HepG2 (cell line): ENCODE measurements at regions not wholly inside any gene's neighbourhood (a gene's known extent, or its start where the extent isn't known, plus 50 kb on each side); places are given as distances from the start of the nearest gene placed in this dataset.

Experiments used
- ATAC-seq: fragments of 200-7000 bp; cut with Tn5 transposase; 3 replicates; pipeline ENCODE4 v1.9.1; 2020; ENCODE audit warnings: mild to moderate bottlenecking, moderate library complexity
- BruUV-seq: library from RNA; stranded (reverse); fragments of 400-500 nt; replicated peaks from 2 replicates; lab custom pipeline; 2021; lab: Mats Ljungman, UMichigan
- CTCF ChIA-PET: fragments of 300-600 bp; formaldehyde crosslinking; extraction: SDS; loops from one replicate; lab custom pipeline; 2021; ENCODE audit warnings: low total read pairs, inconsistent platforms, low intra/inter-chr PET ratio; lab: Yijun Ruan, JAX
- POLR2A ChIA-PET: fragments of 350-600 bp; sonication (Branson Sonifier 250); formaldehyde crosslinking; loops from one replicate; lab custom pipeline; 2020; ENCODE audit warnings: antibody characterized with exemption, inconsistent platforms; lab: Yijun Ruan, JAX
- DNase-seq: peaks from one replicate; pipeline ENCODE4 v3.0.0-alpha.2; 2015; ENCODE audit warnings: low spot score
- FAIRE-seq: peaks from 3 replicates; lab custom pipeline; 2011; peaks lifted over from hg19 to GRCh38; lab: Jason Lieb, UNC
- H2AFZ ChIP-seq: one replicate; pipeline ENCODE4 v1.6.1; 2011; ENCODE audit warnings: low read length, inconsistent platforms
- H3K27ac ChIP-seq: fragments of 300-600 bp; 3 replicates; pipeline ENCODE4 v1.8.0; 2011; ENCODE audit warnings: mixed run types, mild to moderate bottlenecking, mixed read lengths, low read length, inconsistent platforms; ENCODE audit not compliant: insufficient read depth; ENCODE audit errors: extremely low read length
- H3K27me3 ChIP-seq, 2 experiments: fragments of 200-600 bp in 1 of 2; 2 replicates in 1 of 2; 3 replicates in 1 of 2; pipeline versions ENCODE4 v1.6.0 to v1.8.0; 2011; ENCODE audit warnings: low read length in 2 of 2, mild to moderate bottlenecking in 2 of 2, moderate library complexity in 2 of 2, inconsistent platforms in 1 of 2; ENCODE audit not compliant: insufficient read depth in 2 of 2, control insufficient read depth in 1 of 2
- H3K36me3 ChIP-seq, 2 experiments: fragments of 200-600 bp in 1 of 2; replicated peaks in 1 of 2; 2 replicates in 1 of 2; 3 replicates in 1 of 2; pipeline versions ENCODE4 v1.5.1 to v1.8.0; 2011; ENCODE audit warnings: low read length in 2 of 2, inconsistent platforms in 1 of 2; ENCODE audit not compliant: insufficient read depth in 2 of 2, control insufficient read depth in 1 of 2
- H3K4me1 ChIP-seq: 2 replicates; pipeline ENCODE4 v1.5.1; 2012; ENCODE audit warnings: low read length, inconsistent platforms; ENCODE audit not compliant: insufficient read depth
- H3K4me2 ChIP-seq: 2 replicates; pipeline ENCODE4 v1.6.0; 2011; ENCODE audit warnings: low read depth, low read length, inconsistent platforms
- H3K4me3 ChIP-seq, 3 experiments: fragments of 200-600 bp in 1 of 3; sonication (generic), shearing (Covaris generic) in 1 of 3; replicated peaks in 1 of 3; 2 replicates each; pipeline ENCODE4 v1.5.1; 2011 to 2016; ENCODE audit warnings: low read length in 3 of 3, inconsistent platforms in 2 of 3, low read depth in 2 of 3, mild to moderate bottlenecking in 2 of 3, control low read depth in 1 of 3, mixed read lengths in 1 of 3; ENCODE audit not compliant: insufficient read depth in 1 of 3
- H3K79me2 ChIP-seq: one replicate; pipeline ENCODE4 v1.6.1; 2011; ENCODE audit warnings: low read length, inconsistent platforms; ENCODE audit not compliant: insufficient read depth
- H3K9ac ChIP-seq: 2 replicates; pipeline ENCODE4 v1.6.0; 2011; ENCODE audit warnings: mild to moderate bottlenecking, low read depth, low read length, inconsistent platforms; ENCODE audit not compliant: insufficient read depth
- H3K9me3 ChIP-seq: 2 replicates; pipeline ENCODE4 v1.5.1; 2012; ENCODE audit warnings: mild to moderate bottlenecking, low read length
- H4K20me1 ChIP-seq: 2 replicates; pipeline ENCODE4 v1.6.0; 2011; ENCODE audit warnings: inconsistent platforms, mild to moderate bottlenecking, low read length, moderate library complexity; ENCODE audit not compliant: insufficient read depth
- EHMT2 ChIP-seq: fragments of 200-600 bp; sonication (generic); IDR thresholded peaks from 2 replicates; pipeline ENCODE4 v1.7.0; 2017; ENCODE audit warnings: antibody characterized with exemption, low read depth, low read length, borderline replicate concordance
- JUN ChIP-seq: sonication (generic); formaldehyde crosslinking; IDR thresholded peaks from 2 replicates; pipeline ENCODE4 v1.4.0; 2020; ENCODE audit warnings: mild to moderate bottlenecking, missing genetic modification reagents
- RFXANK ChIP-seq: IDR thresholded peaks from 2 replicates; pipeline ENCODE4 v1.6.1; 2016
- THAP9 ChIP-seq: sonication (generic); formaldehyde crosslinking; IDR thresholded peaks from 2 replicates; pipeline ENCODE4; 2020; ENCODE audit warnings: missing genetic modification reagents, mild to moderate bottlenecking, borderline replicate concordance
- ZNF138 ChIP-seq: sonication (generic); formaldehyde crosslinking; IDR thresholded peaks from 2 replicates; pipeline ENCODE4 v1.5.0; 2020; ENCODE audit warnings: mild to moderate bottlenecking, low read depth, missing genetic modification reagents
- ZNF3 ChIP-seq: IDR thresholded peaks from 2 replicates; pipeline ENCODE4 v1.7.0; 2017; ENCODE audit warnings: inconsistent platforms
- ZNF530 ChIP-seq: sonication (generic); formaldehyde crosslinking; IDR thresholded peaks from 2 replicates; pipeline ENCODE4 v1.5.0; 2020; ENCODE audit warnings: low read depth, mild to moderate bottlenecking, missing genetic modification reagents
- ZNF557 ChIP-seq: sonication (generic); formaldehyde crosslinking; IDR thresholded peaks from 2 replicates; pipeline ENCODE4 v1.4.0; 2020; ENCODE audit warnings: missing genetic modification reagents
- ZNF558 ChIP-seq: sonication (generic); formaldehyde crosslinking; IDR thresholded peaks from 2 replicates; pipeline ENCODE4 v1.9.0; 2022; ENCODE audit warnings: mild to moderate bottlenecking, missing genetic modification reagents, borderline replicate concordance
- ZNF576 ChIP-seq: sonication (generic); formaldehyde crosslinking; IDR thresholded peaks from 2 replicates; pipeline ENCODE4 v1.4.0; 2020; ENCODE audit warnings: mild to moderate bottlenecking, missing genetic modification reagents
- WGBS: methylation state at CpG from one replicate; pipeline ENCODE4 v1.1.6; 2017; ENCODE audit warnings: low lambda C conversion rate; 5-methylcytosine and 5-hydroxymethylcytosine counted together
- in situ Hi-C: cut with HindIII; loops from 2 replicates; pipeline ENCODE4 v1.10.0; 2017; ENCODE audit warnings: low pct_unique_long_range_greater_than_20kb; ENCODE audit not compliant: extremely low pct_ligation_motif_present
- intact Hi-C: fragments of 100-400 bp; cut with micrococcal nuclease; formaldehyde crosslinking; loops from one replicate; pipeline ENCODE4 v1.10.0; 2022; ENCODE audit not compliant: unreplicated experiment

DNA sequence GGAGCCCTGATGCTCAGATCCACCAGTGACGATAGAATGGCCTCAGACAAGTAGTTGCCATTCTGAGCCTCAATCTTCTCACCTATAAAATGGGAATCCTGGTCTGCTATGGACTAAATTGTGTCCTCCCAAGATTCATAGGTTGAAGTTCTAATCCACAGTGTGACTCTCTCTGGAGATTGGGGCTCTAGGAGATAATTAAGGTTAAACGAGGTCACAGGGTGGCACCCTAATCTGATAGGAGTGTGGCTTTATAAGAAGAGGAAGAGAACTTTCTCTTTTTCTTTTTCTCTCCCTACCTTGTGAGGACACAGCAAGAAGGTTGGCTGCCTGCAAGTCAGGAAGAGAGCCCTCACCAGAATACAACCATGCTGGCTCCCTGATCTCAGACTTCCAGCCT, 214.1 kb downstream of the KATNAL1 start:
- H2AFZ ChIP-seq: no peak overlapping the region
- in situ Hi-C loops (no loop called here), intact Hi-C loops (no loop called here)
- BruUV-seq: no TSS peak
- H3K36me3 ChIP-seq: no peaks in the 10 kb centered on the region
- no peak overlapping the region for H3K4me3 ChIP-seq
- no peaks in the 10 kb centered on the region for H3K79me2 ChIP-seq
- no peak for DNase-seq
- no peaks in the 10 kb centered on the region for H3K9me3 ChIP-seq
- no peak for FAIRE-seq
- no peak overlapping the region for H3K27ac ChIP-seq
- H3K27me3 ChIP-seq: peaks cover 1 to 7% of the 10 kb centered on the region in 2 experiments; a peak in 1 of 5 replicates
- no peak overlapping the region for H3K9ac ChIP-seq
- CTCF ChIA-PET: no interaction called here
- H3K4me1 ChIP-seq: no peaks in the 10 kb centered on the region
- WGBS: 0% methylated on average over 1 of the region's 2 CpGs
- ATAC-seq: no peak
- H3K4me2 ChIP-seq: no peak overlapping the region
- H4K20me1 ChIP-seq: no peaks in the 10 kb centered on the region
- POLR2A ChIA-PET: no interaction called here
- TF ChIP-seq ZNF576 (CRISPR knock-in tag) (no peak), THAP9 (CRISPR knock-in tag) (no peak), RFXANK (CRISPR knock-in tag) (no peak), ZNF557 (CRISPR knock-in tag) (no peak), ZNF3 (CRISPR knock-in tag) (no peak)

DNA sequence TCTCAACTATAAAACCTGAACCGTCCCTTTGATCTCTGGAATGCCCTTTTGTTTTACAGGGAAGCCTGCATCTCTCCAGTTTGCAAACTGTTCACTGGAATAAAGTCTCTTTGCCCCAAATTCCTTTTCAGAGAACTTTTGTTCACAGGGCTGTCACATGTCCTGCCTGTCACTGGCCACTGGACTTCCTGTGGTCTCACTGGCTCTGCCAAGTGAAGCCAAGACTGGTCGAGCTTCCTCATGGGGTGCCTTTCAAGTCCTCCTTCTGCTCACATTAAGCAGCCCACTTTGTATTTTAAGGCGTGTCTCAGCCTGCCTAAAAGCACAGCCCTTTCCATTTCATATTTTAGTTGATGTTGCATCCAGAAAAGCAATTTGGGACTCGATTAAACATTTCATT, 215.7 kb downstream of the KATNAL1 start:
- FAIRE-seq: no peak
- Histone ChIP-seq H3K36me3 (no peaks in the 10 kb centered on the region), H3K4me3 (no peak overlapping the region), H3K27me3 (no peaks in the 10 kb centered on the region; a peak in 1 of 5 replicates), H3K9me3 (no peaks in the 10 kb centered on the region), H4K20me1 (no peaks in the 10 kb centered on the region), H3K27ac (no peak overlapping the region), H3K79me2 (no peaks in the 10 kb centered on the region), H3K9ac (no peak overlapping the region), H2AFZ (no peak overlapping the region), H3K4me1 (no peaks in the 10 kb centered on the region), H3K4me2 (no peak overlapping the region)
- no TSS peak for BruUV-seq
- WGBS: 3% methylated on average over 4 of the region's 4 CpGs
- TF ChIP-seq ZNF558 (CRISPR knock-in tag) (no peak), EHMT2 (no peak), ZNF138 (no peak), JUN (CRISPR knock-in tag) (no peak), ZNF530 (CRISPR knock-in tag) (no peak)
- intact Hi-C loops (no loop called here), in situ Hi-C loops (no loop called here)
- no peak for DNase-seq
- no peak for ATAC-seq
- POLR2A ChIA-PET: no interaction called here
- CTCF ChIA-PET: no interaction called here
